HUES6 (cell line): ENCODE measurements at regions not wholly inside any gene's neighbourhood (a gene's known extent, or its start where the extent isn't known, plus 50 kb on each side); places are given as distances from the start of the nearest gene placed in this dataset.
"Not testable (repeated sequence)": the region's sequence is repeated elsewhere in the genome, so short reads cannot be mapped to it uniquely, and the experiment has no call there.

Experiments used
- H3K27ac ChIP-seq: 2 replicates; pipeline ENCODE4 v1.7.0; 2013; ENCODE audit warnings: low read depth, mild to moderate bottlenecking, low read length, inconsistent platforms
- H3K27me3 ChIP-seq: 2 replicates; pipeline ENCODE4 v1.6.1; 2013; ENCODE audit warnings: low read length; ENCODE audit not compliant: control insufficient read depth, insufficient read depth
- H3K36me3 ChIP-seq: 2 replicates; pipeline ENCODE4 v1.6.1; 2013; ENCODE audit warnings: low read length; ENCODE audit not compliant: control insufficient read depth, insufficient read depth
- H3K4me1 ChIP-seq: 2 replicates; pipeline ENCODE4 v1.6.1; 2013; ENCODE audit warnings: low read length; ENCODE audit not compliant: control insufficient read depth, insufficient read depth
- H3K4me3 ChIP-seq: 2 replicates; pipeline ENCODE4 v1.5.1; 2013; ENCODE audit warnings: low read depth, low read length
- H3K9ac ChIP-seq: one replicate; pipeline ENCODE4 v1.6.1; 2013; ENCODE audit warnings: mild to moderate bottlenecking, low read length
- H3K9me3 ChIP-seq: 2 replicates; pipeline ENCODE4 v1.6.1; 2013; ENCODE audit warnings: low read depth, low read length; ENCODE audit not compliant: control insufficient read depth, insufficient read depth

- not testable (repeated sequence) for H3K9ac ChIP-seq, H3K4me3 ChIP-seq, H3K36me3 ChIP-seq, H3K27ac ChIP-seq, H3K9me3 ChIP-seq, H3K4me1 ChIP-seq, H3K27me3 ChIP-seq
These were observed 88.4 kb upstream of the ZNF92 start for GRCh38 chr7:65285241-65285640.

GRCh38 chr7:65279795-65280194 is 93.9 kb upstream of the ZNF92 start:
- Histone ChIP-seq H3K36me3 (no peaks in the 10 kb centered on the region), H3K9ac (no peak overlapping the region), H3K27me3 (no peaks in the 10 kb centered on the region), H3K27ac (no peak overlapping the region), H3K4me3 (no peak overlapping the region), H3K4me1 (no peaks in the 10 kb centered on the region), H3K9me3 (peaks cover 5% of the 10 kb centered on the region; the same call in 1 of the 2 replicates)

- Histone ChIP-seq H3K4me1 (no peaks in the 10 kb centered on the region), H3K36me3 (no peaks in the 10 kb centered on the region), H3K27ac (no peak overlapping the region), H3K4me3 (no peak overlapping the region), H3K9ac (no peak overlapping the region), H3K27me3 (no peaks in the 10 kb centered on the region), H3K9me3 (peaks cover 5% of the 10 kb centered on the region; the same call in 1 of the 2 replicates)
These were observed 96.8 kb upstream of the ZNF92 start for GRCh38 chr7:65276822-65277221.

- not testable (repeated sequence) for H3K4me1 ChIP-seq, H3K4me3 ChIP-seq, H3K9ac ChIP-seq, H3K36me3 ChIP-seq, H3K9me3 ChIP-seq, H3K27ac ChIP-seq, H3K27me3 ChIP-seq
These were observed 102.2 kb upstream of the ZNF92 start for GRCh38 chr7:65271502-65271901.

- Histone ChIP-seq H3K4me3 (peak overlapping the region; percentile 90), H3K27ac (peak overlapping the region; percentile 20; the same call in 1 of the 2 replicates), H3K9me3 (0 out of 2 replicates have a peak, but pooled peaks cover 3% of the 10 kb centered on the region), H3K9ac (peak overlapping the region; percentile 82), H3K27me3 (no peaks in the 10 kb centered on the region; the same call in 1 of the 2 replicates), H3K36me3 (no peaks in the 10 kb centered on the region), H3K4me1 (peaks cover 8% of the 10 kb centered on the region)
These were observed 104.4 kb upstream of the ZNF92 start for GRCh38 chr7:65269150-65269856.

- Histone ChIP-seq H3K36me3 (no peaks in the 10 kb centered on the region), H3K27me3 (no peaks in the 10 kb centered on the region; the same call in 1 of the 2 replicates), H3K4me3 (peak overlapping the region; percentile 90; the same call in 1 of the 2 replicates), H3K4me1 (peaks cover 8% of the 10 kb centered on the region), H3K27ac (no peak overlapping the region), H3K9ac (no peak overlapping the region), H3K9me3 (0 out of 2 replicates have a peak, but pooled peaks cover 3% of the 10 kb centered on the region)
These were observed 104.9 kb upstream of the ZNF92 start for GRCh38 chr7:65268782-65269149.

- H3K9me3 ChIP-seq, result no peaks in the 10 kb centered on the region
- peaks cover 10% of the 10 kb centered on the region for H3K4me1 ChIP-seq
- H3K9ac ChIP-seq, result no peak overlapping the region
- H3K36me3 ChIP-seq, result no peaks in the 10 kb centered on the region
- H3K27ac ChIP-seq, result no peak overlapping the region
- no peak overlapping the region for H3K4me3 ChIP-seq
- H3K27me3 ChIP-seq, result no peaks in the 10 kb centered on the region; the same call in 1 of the 2 replicates
These were observed 107.6 kb upstream of the ZNF92 start for GRCh38 chr7:65265933-65266519.

- Histone ChIP-seq H3K27me3 (no peaks in the 10 kb centered on the region), H3K4me1 (peaks cover 10% of the 10 kb centered on the region), H3K9me3 (no peaks in the 10 kb centered on the region), H3K4me3 (no peak overlapping the region), H3K27ac (no peak overlapping the region), H3K9ac (no peak overlapping the region), H3K36me3 (no peaks in the 10 kb centered on the region)
These were observed 109.4 kb upstream of the ZNF92 start for GRCh38 chr7:65264258-65264657.

- not testable (repeated sequence) for H3K27me3 ChIP-seq, H3K4me1 ChIP-seq, H3K36me3 ChIP-seq, H3K4me3 ChIP-seq, H3K9me3 ChIP-seq, H3K9ac ChIP-seq, H3K27ac ChIP-seq
These were observed 113.0 kb upstream of the ZNF92 start for GRCh38 chr7:65260673-65261072.

GRCh38 chr7:65259864-65260525 is 113.7 kb upstream of the ZNF92 start:
- H3K4me1 ChIP-seq, H3K9me3 ChIP-seq, H3K27me3 ChIP-seq, H3K36me3 ChIP-seq, H3K4me3 ChIP-seq, H3K27ac ChIP-seq, H3K9ac ChIP-seq: not testable (repeated sequence)

- H3K27me3 ChIP-seq, result no peaks in the 10 kb centered on the region
- H3K27ac ChIP-seq, result no peak overlapping the region
- no peak overlapping the region for H3K9ac ChIP-seq
- H3K36me3 ChIP-seq, result no peaks in the 10 kb centered on the region
- no peak overlapping the region for H3K4me3 ChIP-seq
- no peaks in the 10 kb centered on the region for H3K9me3 ChIP-seq
- peaks cover 15% of the 10 kb centered on the region for H3K4me1 ChIP-seq
These were observed 119.6 kb upstream of the ZNF92 start for GRCh38 chr7:65254061-65254460.
